HG03457 (cell line): ENCODE measurements at regions not wholly inside any gene's neighbourhood (a gene's known extent, or its start where the extent isn't known, plus 50 kb on each side); places are given as distances from the start of the nearest gene placed in this dataset.

Experiments
- ATAC-seq: cut with Tn5 transposase; IDR thresholded peaks from one replicate; pipeline ENCODE4 v1.9.1; 2021; ENCODE audit warnings: moderate number of reproducible peaks; ENCODE audit not compliant: unreplicated experiment

DNA sequence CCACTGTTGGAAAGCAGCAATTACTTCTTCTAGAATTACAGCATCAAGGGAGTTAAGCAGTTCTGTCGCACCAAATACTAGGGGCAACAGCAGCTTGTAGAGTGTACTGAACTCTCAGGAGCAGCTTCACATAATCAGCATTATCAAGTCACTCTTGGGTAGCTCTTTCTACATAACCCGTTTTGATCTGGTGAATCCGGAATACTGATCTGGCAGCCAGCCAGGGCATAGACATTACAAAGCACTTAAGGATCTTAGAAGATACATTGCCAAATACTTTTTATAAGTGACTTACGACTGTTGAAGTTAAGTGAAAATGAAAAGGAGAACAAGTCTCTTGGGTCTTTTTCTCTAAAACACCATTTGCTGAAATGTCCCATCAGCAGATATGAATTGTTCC lies 73.2 kb upstream of the NETO1 start:
- ATAC-seq: no peak

DNA sequence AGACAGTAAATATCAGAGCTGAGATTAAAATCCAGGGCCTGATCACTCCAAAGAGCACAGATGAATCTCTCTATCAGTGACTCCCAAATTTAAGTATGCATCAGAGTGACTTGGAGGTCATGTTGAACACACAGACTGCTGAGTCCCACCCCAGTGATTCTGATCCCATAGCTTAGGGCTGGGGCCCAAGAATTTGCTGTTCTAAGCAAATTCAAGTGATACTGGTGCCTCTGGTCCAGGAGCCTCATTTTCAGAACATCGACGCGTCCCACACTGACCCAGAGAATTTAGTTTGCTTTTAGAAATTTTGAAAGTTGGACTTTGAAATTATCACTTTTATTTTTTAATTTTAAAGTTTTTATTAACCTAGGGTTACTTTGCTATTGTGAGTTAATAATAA lies 72.7 kb upstream of the NETO1 start:
- no peak for ATAC-seq

DNA sequence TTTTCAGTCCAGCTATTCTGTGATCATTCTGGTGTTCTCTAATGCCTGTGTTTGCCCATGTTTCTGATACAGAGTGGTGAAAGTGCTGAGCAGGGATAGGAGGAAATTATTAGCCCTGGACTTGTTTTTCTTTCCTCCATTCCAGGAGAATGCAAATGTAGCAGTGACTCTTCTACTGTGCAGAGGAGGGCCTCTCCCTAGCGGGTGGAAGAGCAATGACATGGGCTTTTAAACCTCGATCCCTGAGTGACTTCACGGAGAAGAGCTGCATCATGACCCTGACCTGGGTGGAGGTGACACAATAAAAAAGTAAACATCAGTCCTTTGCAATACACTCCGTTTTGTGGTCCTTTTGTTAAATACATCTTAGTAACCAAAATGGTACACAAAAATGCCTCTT lies 68.0 kb upstream of the NETO1 start:
- no peak for ATAC-seq

DNA sequence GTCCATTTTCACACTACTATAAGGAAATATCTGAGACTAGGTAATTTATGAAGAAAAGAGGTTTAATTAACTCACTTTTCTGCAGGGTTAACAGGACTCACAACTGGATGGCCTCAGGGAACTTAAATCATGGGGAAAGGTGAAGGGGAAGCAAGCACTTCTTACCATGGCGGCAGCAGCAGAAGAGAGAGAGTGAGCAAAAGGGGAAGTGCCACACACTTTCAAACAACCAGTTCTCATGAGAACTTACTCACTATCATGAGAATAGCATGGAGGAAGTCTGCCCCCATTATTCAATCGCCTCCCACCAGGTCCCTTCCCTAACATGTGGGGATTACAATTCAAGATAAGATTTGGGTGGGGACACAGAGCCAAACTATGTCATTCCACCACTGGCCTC lies 55.1 kb upstream of the NETO1 start:
- ATAC-seq: no peak
